ENCODE measurements at regions not wholly inside any gene's neighbourhood (a gene's known extent, or its start where the extent isn't known, plus 50 kb on each side); places are given as distances from the start of the nearest gene placed in this dataset.
A peak's percentile ranks its signal among the peaks of the same experiment; 100 is the strongest.

DNA sequence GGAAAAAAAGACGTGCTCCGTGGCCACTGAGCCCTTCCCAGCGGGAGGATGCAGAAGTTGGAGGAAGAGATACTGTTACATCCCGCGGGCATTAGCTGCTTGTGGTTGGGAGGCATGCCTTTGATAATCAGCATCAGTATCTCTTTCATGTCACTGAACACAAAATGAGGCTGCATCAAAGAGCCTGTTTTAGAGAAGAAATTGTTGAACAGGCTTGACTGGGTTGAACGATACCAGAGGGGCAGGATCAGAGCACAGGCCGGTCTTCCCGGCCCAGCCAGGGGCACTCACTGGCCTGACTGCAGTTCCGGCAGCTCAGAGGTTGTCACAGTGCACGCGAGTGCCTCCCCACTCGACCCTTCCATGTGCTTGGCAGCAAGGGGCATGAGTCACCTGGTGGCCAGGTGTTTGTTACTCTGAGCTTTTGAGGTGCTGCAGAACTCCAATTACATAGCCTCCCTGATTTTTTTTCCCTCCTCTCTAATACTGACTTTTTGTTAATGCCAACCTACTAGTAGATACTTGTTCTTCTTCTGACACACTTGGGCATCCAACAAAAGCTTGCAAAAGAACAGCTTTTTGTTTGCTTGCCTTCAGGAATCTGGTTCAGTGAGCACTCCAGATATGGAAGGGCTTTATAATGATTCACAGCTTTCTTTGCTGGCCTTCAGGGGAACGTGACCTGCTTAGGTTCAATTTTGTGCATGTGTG lies 121.6 kb downstream of the VAPA start:
- Histone ChIP-seq H3K27me3 (no peaks in the 10 kb centered on the region), H4K20me1 (ENCODE audit: insufficient read depth, poor library complexity, severe bottlenecking) (no peaks in the 10 kb centered on the region), H3K4me1 (ENCODE audit: insufficient read depth) (peaks cover 40% of the 10 kb centered on the region), H3K27ac (peak overlapping the region; percentile 43), H3K4me3 (no peak overlapping the region), H3K4me2 (no peak overlapping the region), H3K9me3 (ENCODE audit: low read depth) (no peaks in the 10 kb centered on the region), H3K79me2 (no peaks in the 10 kb centered on the region), H3K9me2 (replicated peaks; ENCODE audit: insufficient read depth) (no peaks in the 10 kb centered on the region), H3K36me3 (replicated peaks; ENCODE audit: insufficient read depth, low read depth) (no peaks in the 10 kb centered on the region), H2AFZ (no peak overlapping the region)
- 35% methylated on average over 13 of the region's 13 CpGs for WGBS (ENCODE audit: low lambda C conversion rate, missing lambda C conversion rate)
- peak; percentile 50 for DNase-seq (ENCODE audit: low spot score)
- no peak for TF ChIP-seq EZH2phosphoT487 (IDR thresholded peaks at IDR 0.05; ENCODE audit: low read depth, severe bottlenecking, unreplicated experiment)
- TF ChIP-seq, protein P1, sequence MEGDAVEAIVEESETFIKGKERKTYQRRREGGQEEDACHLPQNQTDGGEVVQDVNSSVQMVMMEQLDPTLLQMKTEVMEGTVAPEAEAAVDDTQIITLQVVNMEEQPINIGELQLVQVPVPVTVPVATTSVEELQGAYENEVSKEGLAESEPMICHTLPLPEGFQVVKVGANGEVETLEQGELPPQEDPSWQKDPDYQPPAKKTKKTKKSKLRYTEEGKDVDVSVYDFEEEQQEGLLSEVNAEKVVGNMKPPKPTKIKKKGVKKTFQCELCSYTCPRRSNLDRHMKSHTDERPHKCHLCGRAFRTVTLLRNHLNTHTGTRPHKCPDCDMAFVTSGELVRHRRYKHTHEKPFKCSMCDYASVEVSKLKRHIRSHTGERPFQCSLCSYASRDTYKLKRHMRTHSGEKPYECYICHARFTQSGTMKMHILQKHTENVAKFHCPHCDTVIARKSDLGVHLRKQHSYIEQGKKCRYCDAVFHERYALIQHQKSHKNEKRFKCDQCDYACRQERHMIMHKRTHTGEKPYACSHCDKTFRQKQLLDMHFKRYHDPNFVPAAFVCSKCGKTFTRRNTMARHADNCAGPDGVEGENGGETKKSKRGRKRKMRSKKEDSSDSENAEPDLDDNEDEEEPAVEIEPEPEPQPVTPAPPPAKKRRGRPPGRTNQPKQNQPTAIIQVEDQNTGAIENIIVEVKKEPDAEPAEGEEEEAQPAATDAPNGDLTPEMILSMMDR (IDR thresholded peaks at IDR 0.05; ENCODE audit: poor library complexity) = no peak
- TF ChIP-seq EZH2 (IDR thresholded peaks at IDR 0.05; ENCODE audit: borderline replicate concordance) = no peak

GRCh38 chr18:10036479-10036878 lies 122.7 kb downstream of the VAPA start:
- no peak overlapping the region for H2AFZ ChIP-seq
- H3K4me2 ChIP-seq = no peak overlapping the region
- H3K27ac ChIP-seq = peak overlapping the region; percentile 43

DNA sequence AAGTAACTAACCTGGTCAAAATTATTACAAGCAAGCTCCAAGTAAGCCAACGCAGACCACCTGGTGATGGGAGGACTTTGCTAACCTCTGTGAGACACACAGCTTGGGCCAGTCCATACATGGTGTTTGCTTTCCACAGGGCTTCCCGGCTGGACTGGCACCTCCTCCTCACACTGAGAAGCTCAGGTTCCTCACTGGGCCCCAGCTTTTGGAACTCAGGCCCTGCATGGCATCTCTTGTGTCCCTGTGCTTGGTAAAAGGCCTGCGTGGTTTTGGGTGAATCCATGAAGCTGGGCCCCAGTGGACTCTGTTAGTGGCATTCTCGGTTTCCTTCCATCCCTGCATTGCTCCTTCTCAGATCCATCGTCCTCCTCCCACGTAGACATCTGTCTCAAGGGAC lies 123.4 kb downstream of the VAPA start:
- no peak overlapping the region for H2AFZ ChIP-seq
- 97% methylated on average over 6 of the region's 6 CpGs for WGBS (ENCODE audit: low lambda C conversion rate, missing lambda C conversion rate)
- H3K4me3 ChIP-seq = no peak overlapping the region
- no peaks in the 10 kb centered on the region for H3K9me2 ChIP-seq (replicated peaks; ENCODE audit: insufficient read depth)
- H3K36me3 ChIP-seq (replicated peaks; ENCODE audit: insufficient read depth, low read depth) = no peaks in the 10 kb centered on the region
- TF ChIP-seq EZH2phosphoT487 (IDR thresholded peaks at IDR 0.05; ENCODE audit: low read depth, severe bottlenecking, unreplicated experiment) = no peak
- TF ChIP-seq, protein P1 (IDR thresholded peaks at IDR 0.05; ENCODE audit: poor library complexity) = no peak
- no peak for TF ChIP-seq EZH2 (IDR thresholded peaks at IDR 0.05; ENCODE audit: borderline replicate concordance)
- H3K4me2 ChIP-seq = no peak overlapping the region
- H3K79me2 ChIP-seq = no peaks in the 10 kb centered on the region
- H3K9me3 ChIP-seq (ENCODE audit: low read depth) = peaks cover 2% of the 10 kb centered on the region
- no peak for DNase-seq (ENCODE audit: low spot score)
- H3K27ac ChIP-seq = no peak overlapping the region
- no peaks in the 10 kb centered on the region for H4K20me1 ChIP-seq (ENCODE audit: insufficient read depth, poor library complexity, severe bottlenecking)
- no peaks in the 10 kb centered on the region for H3K27me3 ChIP-seq
- peaks cover 48% of the 10 kb centered on the region for H3K4me1 ChIP-seq (ENCODE audit: insufficient read depth)

More at GRCh38 chr18:10036479-10036878, 122.7 kb downstream of the VAPA start:
- Histone ChIP-seq H3K4me1 (ENCODE audit: insufficient read depth) (peaks cover 43% of the 10 kb centered on the region), H3K36me3 (replicated peaks; ENCODE audit: insufficient read depth, low read depth) (no peaks in the 10 kb centered on the region), H3K27me3 (no peaks in the 10 kb centered on the region), H3K9me3 (ENCODE audit: low read depth) (no peaks in the 10 kb centered on the region), H3K9me2 (replicated peaks; ENCODE audit: insufficient read depth) (no peaks in the 10 kb centered on the region), H3K79me2 (no peaks in the 10 kb centered on the region), H4K20me1 (ENCODE audit: insufficient read depth, poor library complexity, severe bottlenecking) (no peaks in the 10 kb centered on the region), H3K4me3 (no peak overlapping the region)
- 93% methylated on average over 6 of the region's 6 CpGs for WGBS (ENCODE audit: low lambda C conversion rate, missing lambda C conversion rate)
- no peak for DNase-seq (ENCODE audit: low spot score)
- no peak for TF ChIP-seq EZH2phosphoT487 (IDR thresholded peaks at IDR 0.05; ENCODE audit: low read depth, severe bottlenecking, unreplicated experiment)
- no peak for TF ChIP-seq EZH2 (IDR thresholded peaks at IDR 0.05; ENCODE audit: borderline replicate concordance)
- TF ChIP-seq, protein P1 (IDR thresholded peaks at IDR 0.05; ENCODE audit: poor library complexity) = no peak

Data from hepatocyte (in vitro differentiated cells).